ENCODE measurements at regions not wholly inside any gene's neighbourhood (a gene's known extent, or its start where the extent isn't known, plus 50 kb on each side); places are given as distances from the start of the nearest gene placed in this dataset.
"Not testable (repeated sequence)": the region's sequence is repeated elsewhere in the genome, so short reads cannot be mapped to it uniquely, and the experiment has no call there.

GRCh38 chr6:169085466-169085865, 168.2 kb downstream of the THBS2 start:
- Histone ChIP-seq H3K9me3 (ENCODE audit: low read depth, low read length) (no peaks in the 10 kb centered on the region), H3K27ac (peak overlapping the region; percentile 63), H3K36me3 (ENCODE audit: insufficient read depth, low read length) (no peaks in the 10 kb centered on the region), H3K9ac (ENCODE audit: insufficient read length) (no peak overlapping the region), H3K4me3 (no peak overlapping the region)
- TF ChIP-seq FOXP2 (optimal IDR thresholded peaks at IDR 0.05; ENCODE audit: control extremely low read depth, extremely low read length, insufficient read depth) = no peak
- TF ChIP-seq EZH2 (IDR thresholded peaks at IDR 0.05) = no peak
- no peak for TF ChIP-seq POLR2AphosphoS5 (IDR thresholded peaks at IDR 0.05; ENCODE audit: borderline replicate concordance, low read depth, low read length)
- peak; percentile 6 for DNase-seq (ENCODE audit: low read depth, low spot score)

GRCh38 chr6:169084557-169084956, 169.1 kb downstream of the THBS2 start:
- H3K9me3 ChIP-seq (ENCODE audit: low read depth, low read length); H3K36me3 ChIP-seq (ENCODE audit: insufficient read depth, low read length); DNase-seq (ENCODE audit: low read depth, low spot score); H3K4me3 ChIP-seq; H3K9ac ChIP-seq (ENCODE audit: insufficient read length); H3K27ac ChIP-seq: not testable (repeated sequence)

GRCh38 chr6:169084067-169084466, 169.6 kb downstream of the THBS2 start:
- no peak for DNase-seq (ENCODE audit: low read depth, low spot score)
- Histone ChIP-seq H3K36me3 (ENCODE audit: insufficient read depth, low read length) (no peaks in the 10 kb centered on the region), H3K27ac (no peak overlapping the region), H3K4me3 (no peak overlapping the region), H3K9ac (ENCODE audit: insufficient read length) (no peak overlapping the region), H3K9me3 (ENCODE audit: low read depth, low read length) (no peaks in the 10 kb centered on the region)
- no peak for TF ChIP-seq FOXP2 (optimal IDR thresholded peaks at IDR 0.05; ENCODE audit: control extremely low read depth, extremely low read length, insufficient read depth)
- TF ChIP-seq POLR2AphosphoS5 (IDR thresholded peaks at IDR 0.05; ENCODE audit: borderline replicate concordance, low read depth, low read length) = no peak
- no peak for TF ChIP-seq EZH2 (IDR thresholded peaks at IDR 0.05)

- DNase-seq (ENCODE audit: low read depth, low spot score) = no peak
- no peak overlapping the region for H3K9ac ChIP-seq (ENCODE audit: insufficient read length)
- no peaks in the 10 kb centered on the region for H3K9me3 ChIP-seq (ENCODE audit: low read depth, low read length)
- no peak overlapping the region for H3K4me3 ChIP-seq
- no peak overlapping the region for H3K27ac ChIP-seq
- no peaks in the 10 kb centered on the region for H3K36me3 ChIP-seq (ENCODE audit: insufficient read depth, low read length)
- TF ChIP-seq EZH2 (IDR thresholded peaks at IDR 0.05) = no peak
- TF ChIP-seq FOXP2 (optimal IDR thresholded peaks at IDR 0.05; ENCODE audit: control extremely low read depth, extremely low read length, insufficient read depth) = no peak
- no peak for TF ChIP-seq POLR2AphosphoS5 (IDR thresholded peaks at IDR 0.05; ENCODE audit: borderline replicate concordance, low read depth, low read length)
These were observed 170.2 kb downstream of the THBS2 start for GRCh38 chr6:169083508-169083874.

GRCh38 chr6:169082817-169083507, 170.7 kb downstream of the THBS2 start:
- Histone ChIP-seq H3K9me3 (ENCODE audit: low read depth, low read length) (no peaks in the 10 kb centered on the region), H3K36me3 (ENCODE audit: insufficient read depth, low read length) (no peaks in the 10 kb centered on the region), H3K27ac (no peak overlapping the region), H3K9ac (ENCODE audit: insufficient read length) (no peak overlapping the region), H3K4me3 (no peak overlapping the region)
- no peak for DNase-seq (ENCODE audit: low read depth, low spot score)
- no peak for TF ChIP-seq FOXP2 (optimal IDR thresholded peaks at IDR 0.05; ENCODE audit: control extremely low read depth, extremely low read length, insufficient read depth)
- no peak for TF ChIP-seq POLR2AphosphoS5 (IDR thresholded peaks at IDR 0.05; ENCODE audit: borderline replicate concordance, low read depth, low read length)
- TF ChIP-seq EZH2 (IDR thresholded peaks at IDR 0.05) = no peak

- Histone ChIP-seq H3K4me3 (no peak overlapping the region), H3K9me3 (ENCODE audit: low read depth, low read length) (no peaks in the 10 kb centered on the region), H3K36me3 (ENCODE audit: insufficient read depth, low read length) (no peaks in the 10 kb centered on the region), H3K9ac (ENCODE audit: insufficient read length) (no peak overlapping the region), H3K27ac (no peak overlapping the region)
- no peak for DNase-seq (ENCODE audit: low read depth, low spot score)
- TF ChIP-seq POLR2AphosphoS5 (IDR thresholded peaks at IDR 0.05; ENCODE audit: borderline replicate concordance, low read depth, low read length) (no peak), EZH2 (IDR thresholded peaks at IDR 0.05) (no peak), FOXP2 (optimal IDR thresholded peaks at IDR 0.05; ENCODE audit: control extremely low read depth, extremely low read length, insufficient read depth) (no peak)
These were observed 171.6 kb downstream of the THBS2 start for GRCh38 chr6:169082093-169082492.

GRCh38 chr6:169081248-169081647, 172.4 kb downstream of the THBS2 start:
- TF ChIP-seq POLR2AphosphoS5 (IDR thresholded peaks at IDR 0.05; ENCODE audit: borderline replicate concordance, low read depth, low read length) (no peak), FOXP2 (optimal IDR thresholded peaks at IDR 0.05; ENCODE audit: control extremely low read depth, extremely low read length, insufficient read depth) (no peak), EZH2 (IDR thresholded peaks at IDR 0.05) (no peak)
- no peak for DNase-seq (ENCODE audit: low read depth, low spot score)
- no peaks in the 10 kb centered on the region for H3K9me3 ChIP-seq (ENCODE audit: low read depth, low read length)
- H3K27ac ChIP-seq = no peak overlapping the region
- no peak overlapping the region for H3K9ac ChIP-seq (ENCODE audit: insufficient read length)
- H3K36me3 ChIP-seq (ENCODE audit: insufficient read depth, low read length) = no peaks in the 10 kb centered on the region
- no peak overlapping the region for H3K4me3 ChIP-seq

GRCh38 chr6:169079650-169080049, 174.0 kb downstream of the THBS2 start:
- TF ChIP-seq POLR2AphosphoS5 (IDR thresholded peaks at IDR 0.05; ENCODE audit: borderline replicate concordance, low read depth, low read length) = no peak
- TF ChIP-seq FOXP2 (optimal IDR thresholded peaks at IDR 0.05; ENCODE audit: control extremely low read depth, extremely low read length, insufficient read depth) = no peak
- no peak for TF ChIP-seq EZH2 (IDR thresholded peaks at IDR 0.05)
- no peak for DNase-seq (ENCODE audit: low read depth, low spot score)
- no peak overlapping the region for H3K27ac ChIP-seq
- H3K9me3 ChIP-seq (ENCODE audit: low read depth, low read length) = no peaks in the 10 kb centered on the region
- no peak overlapping the region for H3K4me3 ChIP-seq
- H3K9ac ChIP-seq (ENCODE audit: insufficient read length) = no peak overlapping the region
- H3K36me3 ChIP-seq (ENCODE audit: insufficient read depth, low read length) = no peaks in the 10 kb centered on the region
